ENCODE measurements at regions not wholly inside any gene's neighbourhood (a gene's known extent, or its start where the extent isn't known, plus 50 kb on each side); places are given as distances from the start of the nearest gene placed in this dataset.
"Not testable (repeated sequence)": the region's sequence is repeated elsewhere in the genome, so short reads cannot be mapped to it uniquely, and the experiment has no call there.

- no peak for DNase-seq
These were observed 273.8 kb downstream of the RPS6KC1 start for GRCh38 chr1:213324859-213325258.

- no peak for DNase-seq
These were observed 274.4 kb downstream of the RPS6KC1 start for GRCh38 chr1:213325482-213325881.

GRCh38 chr1:213326281-213327016 is 275.4 kb downstream of the RPS6KC1 start:
- DNase-seq, result no peak

- DNase-seq, result no peak
These were observed 276.1 kb downstream of the RPS6KC1 start for GRCh38 chr1:213327017-213327667.

GRCh38 chr1:213329406-213330008 is 278.5 kb downstream of the RPS6KC1 start:
- no peak for DNase-seq

- no peak for DNase-seq
These were observed 279.2 kb downstream of the RPS6KC1 start for GRCh38 chr1:213330281-213330680.

GRCh38 chr1:213331631-213332175 is 280.7 kb downstream of the RPS6KC1 start:
- no peak for DNase-seq

GRCh38 chr1:213332491-213332890 is 281.4 kb downstream of the RPS6KC1 start:
- DNase-seq, result no peak

GRCh38 chr1:213333121-213333520 is 282.1 kb downstream of the RPS6KC1 start:
- no peak for DNase-seq

GRCh38 chr1:213335084-213335483 is 284.0 kb downstream of the RPS6KC1 start:
- no peak for DNase-seq

GRCh38 chr1:213337025-213337678 is 286.1 kb downstream of the RPS6KC1 start:
- DNase-seq, result no peak

- DNase-seq, result no peak
These were observed 289.6 kb downstream of the RPS6KC1 start for GRCh38 chr1:213340593-213340992.

- DNase-seq, result no peak
These were observed 294.6 kb downstream of the RPS6KC1 start for GRCh38 chr1:213345621-213346020.

GRCh38 chr1:213357403-213357802 is 306.4 kb downstream of the RPS6KC1 start:
- DNase-seq, result no peak

GRCh38 chr1:213358368-213358767 is 307.3 kb downstream of the RPS6KC1 start:
- DNase-seq, result not testable (repeated sequence)

- no peak for DNase-seq
These were observed 311.6 kb downstream of the RPS6KC1 start for GRCh38 chr1:213362598-213362997.

GRCh38 chr1:213366141-213366831 is 315.2 kb downstream of the RPS6KC1 start:
- no peak for DNase-seq

GRCh38 chr1:213369465-213369864 is 318.4 kb downstream of the RPS6KC1 start:
- DNase-seq, result no peak

- DNase-seq, result no peak
These were observed 319.5 kb downstream of the RPS6KC1 start for GRCh38 chr1:213370523-213370922.

- no peak for DNase-seq
These were observed 320.4 kb downstream of the RPS6KC1 start for GRCh38 chr1:213371525-213371846.

- no peak for DNase-seq
These were observed 321.0 kb downstream of the RPS6KC1 start for GRCh38 chr1:213371847-213372619.

Data from renal pelvis (tissue), 1 donor.